ENCODE measurements at regions not wholly inside any gene's neighbourhood (a gene's known extent, or its start where the extent isn't known, plus 50 kb on each side); places are given as distances from the start of the nearest gene placed in this dataset.

DNA sequence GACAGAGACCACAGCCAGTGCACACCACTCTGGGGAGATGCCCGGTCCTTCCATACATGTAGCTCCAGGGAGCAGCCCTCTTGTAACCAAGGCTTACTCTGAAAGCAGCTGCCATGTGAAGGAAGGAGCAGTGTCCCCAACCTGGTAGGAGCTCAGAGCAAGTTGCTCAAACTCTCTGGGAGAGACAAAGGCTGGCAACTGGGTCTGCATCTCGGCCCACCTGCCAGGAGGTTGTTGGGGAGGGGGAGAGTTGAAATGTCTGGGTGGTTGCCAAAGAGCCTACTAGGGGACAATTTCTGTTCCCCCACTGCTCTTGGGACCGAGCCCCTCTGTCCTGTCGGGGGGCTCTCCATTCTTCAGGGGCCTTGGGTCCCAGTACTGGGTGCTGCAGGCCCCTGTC, 309.9 kb downstream of the TLE3 start:
- intact Hi-C loops (cut with DNase I): no loop called here
- Histone ChIP-seq H3K27ac (no peak overlapping the region), H3K4me1 (ENCODE audit: insufficient read depth) (no peaks in the 10 kb centered on the region), H3K27me3 (no peaks in the 10 kb centered on the region), H3K4me3 (no peak overlapping the region), H3K9me3 (no peaks in the 10 kb centered on the region), H3K36me3 (no peaks in the 10 kb centered on the region)
- no peak for DNase-seq
- WGBS, 3 donors: 83 to 93% (median 87%) methylated on average over 4 of the region's 4 CpGs
- TF ChIP-seq, protein P1, sequence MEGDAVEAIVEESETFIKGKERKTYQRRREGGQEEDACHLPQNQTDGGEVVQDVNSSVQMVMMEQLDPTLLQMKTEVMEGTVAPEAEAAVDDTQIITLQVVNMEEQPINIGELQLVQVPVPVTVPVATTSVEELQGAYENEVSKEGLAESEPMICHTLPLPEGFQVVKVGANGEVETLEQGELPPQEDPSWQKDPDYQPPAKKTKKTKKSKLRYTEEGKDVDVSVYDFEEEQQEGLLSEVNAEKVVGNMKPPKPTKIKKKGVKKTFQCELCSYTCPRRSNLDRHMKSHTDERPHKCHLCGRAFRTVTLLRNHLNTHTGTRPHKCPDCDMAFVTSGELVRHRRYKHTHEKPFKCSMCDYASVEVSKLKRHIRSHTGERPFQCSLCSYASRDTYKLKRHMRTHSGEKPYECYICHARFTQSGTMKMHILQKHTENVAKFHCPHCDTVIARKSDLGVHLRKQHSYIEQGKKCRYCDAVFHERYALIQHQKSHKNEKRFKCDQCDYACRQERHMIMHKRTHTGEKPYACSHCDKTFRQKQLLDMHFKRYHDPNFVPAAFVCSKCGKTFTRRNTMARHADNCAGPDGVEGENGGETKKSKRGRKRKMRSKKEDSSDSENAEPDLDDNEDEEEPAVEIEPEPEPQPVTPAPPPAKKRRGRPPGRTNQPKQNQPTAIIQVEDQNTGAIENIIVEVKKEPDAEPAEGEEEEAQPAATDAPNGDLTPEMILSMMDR (IDR thresholded peaks at IDR 0.05): no peak
- TF ChIP-seq EP300 (IDR thresholded peaks at IDR 0.05): no peak
- no peak for TF ChIP-seq POLR2A (IDR thresholded peaks at IDR 0.05)

DNA sequence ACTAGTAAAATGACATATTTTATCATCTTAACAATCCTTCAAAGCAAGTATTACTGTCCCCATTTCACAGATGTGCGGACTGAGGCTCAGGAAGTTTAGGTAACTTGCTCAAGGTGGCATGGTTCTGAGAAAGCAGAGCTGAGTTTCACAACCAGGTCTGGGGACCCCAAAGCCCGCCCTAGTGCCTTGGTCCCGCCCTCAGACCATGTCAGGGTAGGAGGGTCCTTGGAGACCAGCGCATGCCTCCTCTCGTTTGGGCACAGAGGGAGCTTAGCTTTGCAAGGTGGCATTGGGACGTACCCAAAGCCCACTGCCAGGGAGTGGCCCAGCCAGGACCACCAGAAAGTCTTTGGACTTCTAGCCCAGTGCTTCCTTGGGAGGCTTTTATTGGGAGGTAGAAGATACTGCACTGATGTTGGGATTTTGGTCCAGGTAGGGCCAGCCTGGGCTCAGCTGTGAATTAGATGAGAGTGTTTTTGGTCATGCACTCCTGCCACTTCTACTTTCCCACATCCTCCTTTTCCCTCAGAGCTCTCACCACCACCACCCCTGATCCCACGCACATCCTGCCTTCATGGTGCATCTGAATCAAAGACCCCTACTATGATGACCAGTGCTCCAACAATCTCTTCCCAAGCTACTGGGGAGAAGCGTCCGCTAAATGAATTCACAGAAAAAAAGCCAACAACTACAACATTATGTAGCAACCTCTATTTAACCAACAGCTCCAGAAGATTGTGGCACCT, 307.9 kb downstream of the TLE3 start:
- no peaks in the 10 kb centered on the region for H3K9me3 ChIP-seq
- H3K4me3 ChIP-seq: no peak overlapping the region
- H3K36me3 ChIP-seq: no peaks in the 10 kb centered on the region
- WGBS, 3 donors: 91 to 93% (median 92%) methylated on average over 9 of the region's 9 CpGs
- H3K27ac ChIP-seq: no peak overlapping the region
- intact Hi-C loops (cut with DNase I): no loop called here
- peaks cover 2% of the 10 kb centered on the region for H3K4me1 ChIP-seq (ENCODE audit: insufficient read depth)
- H3K27me3 ChIP-seq: no peaks in the 10 kb centered on the region
- TF ChIP-seq, protein P1 (IDR thresholded peaks at IDR 0.05): no peak
- TF ChIP-seq EP300 (IDR thresholded peaks at IDR 0.05) (no peak), POLR2A (IDR thresholded peaks at IDR 0.05) (no peak)
- DNase-seq: no peak

DNA sequence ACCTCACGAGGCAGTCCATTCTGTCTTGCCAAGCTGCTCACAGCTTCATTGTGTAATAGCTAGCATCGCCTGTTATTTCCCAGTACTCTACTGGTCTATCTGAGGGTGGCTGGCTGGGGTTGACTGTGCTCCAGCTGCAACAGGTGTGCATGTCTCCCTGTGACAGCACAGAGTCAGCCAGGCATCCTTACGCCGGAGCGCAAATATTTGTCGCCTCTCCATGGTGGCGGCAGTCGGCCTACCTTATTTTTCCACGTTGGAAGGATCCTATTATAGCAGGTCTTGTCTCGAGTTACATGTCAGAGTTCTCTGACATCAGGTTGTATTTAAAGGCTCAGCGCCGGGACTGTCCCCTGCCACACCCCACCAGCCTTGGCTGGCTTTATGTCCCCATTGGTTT, 307.1 kb downstream of the TLE3 start:
- Histone ChIP-seq H3K9me3 (no peaks in the 10 kb centered on the region), H3K27me3 (no peaks in the 10 kb centered on the region), H3K4me1 (ENCODE audit: insufficient read depth) (peaks cover 4% of the 10 kb centered on the region), H3K27ac (no peak overlapping the region), H3K36me3 (no peaks in the 10 kb centered on the region), H3K4me3 (no peak overlapping the region)
- intact Hi-C loops (cut with DNase I): no loop called here
- no peak for DNase-seq
- TF ChIP-seq, protein P1 (IDR thresholded peaks at IDR 0.05): no peak
- TF ChIP-seq EP300 (IDR thresholded peaks at IDR 0.05) (no peak), POLR2A (IDR thresholded peaks at IDR 0.05) (no peak)
- WGBS, 3 donors: 81 to 88% (median 86%) methylated on average over 11 to 12 of the region's 12 CpGs

DNA sequence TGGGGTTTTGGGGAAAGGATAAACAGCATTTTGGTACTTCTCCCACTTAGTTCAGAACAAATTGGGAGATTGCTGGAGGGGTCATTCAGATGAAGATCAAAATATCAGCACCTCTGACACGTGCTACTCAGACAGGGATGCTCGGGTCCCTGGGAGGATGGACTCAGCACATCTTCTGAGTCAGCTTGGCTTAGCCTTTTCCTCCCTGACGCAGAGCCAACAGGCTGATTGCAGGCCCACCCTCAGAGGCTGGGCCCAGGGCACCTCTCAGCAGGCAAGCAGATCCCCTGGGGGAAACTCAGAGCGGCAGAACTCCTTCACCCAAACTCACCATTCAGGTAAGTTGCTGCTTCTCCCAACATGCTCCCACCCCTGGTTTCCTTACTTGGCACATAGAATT, 304.9 kb downstream of the TLE3 start:
- H3K9me3 ChIP-seq: no peaks in the 10 kb centered on the region
- H3K27me3 ChIP-seq: no peaks in the 10 kb centered on the region
- peaks cover 5% of the 10 kb centered on the region for H3K4me1 ChIP-seq (ENCODE audit: insufficient read depth)
- WGBS, 3 donors: 83 to 87% (median 85%) methylated on average over 4 of the region's 4 CpGs
- TF ChIP-seq EP300 (IDR thresholded peaks at IDR 0.05): no peak
- TF ChIP-seq, protein P1 (IDR thresholded peaks at IDR 0.05): no peak
- TF ChIP-seq POLR2A (IDR thresholded peaks at IDR 0.05): no peak
- no peak overlapping the region for H3K4me3 ChIP-seq
- intact Hi-C loops (cut with DNase I): no loop called here
- DNase-seq: no peak
- no peaks in the 10 kb centered on the region for H3K36me3 ChIP-seq
- H3K27ac ChIP-seq: no peak overlapping the region
